Endothelial cell of umbilical vein (primary cell): ENCODE measurements at regions not wholly inside any gene's neighbourhood (a gene's known extent, or its start where the extent isn't known, plus 50 kb on each side); places are given as distances from the start of the nearest gene placed in this dataset.

Experiments used
- BruUV-seq: library from RNA; stranded (reverse); fragments of 400-500 nt; replicated peaks from 2 replicates; lab custom pipeline; 2021; lab: Mats Ljungman, UMichigan
- CTCF ChIA-PET: fragments of 300-600, 350-600 bp; sonication (Branson Sonifier 250); formaldehyde crosslinking; loops from one replicate; lab custom pipeline; 2021; ENCODE audit warnings: antibody characterized with exemption, inconsistent platforms; lab: Charles Lee
- POLR2A ChIA-PET: fragments of 300-600, 350-600 bp; sonication (Branson Sonifier 250); formaldehyde crosslinking; loops from one replicate; lab custom pipeline; 2021; ENCODE audit warnings: antibody characterized with exemption, inconsistent platforms; lab: Charles Lee
- DNase-seq: peaks from one replicate; pipeline ENCODE4 v3.0.0-alpha.2; 2011; ENCODE audit warnings: low read depth, low spot score
- FAIRE-seq: peaks from 2 replicates; lab custom pipeline; 2011; peaks lifted over from hg19 to GRCh38; lab: Jason Lieb, UNC
- H2AFZ ChIP-seq: 2 replicates; pipeline ENCODE4 v1.6.0; 2012; ENCODE audit warnings: low read depth, low read length, control low read depth, inconsistent platforms
- H3K27ac ChIP-seq: 2 replicates; pipeline ENCODE4 v1.5.1; 2011; ENCODE audit warnings: low read depth, mild to moderate bottlenecking, control low read depth, low read length, moderate library complexity; ENCODE audit not compliant: insufficient read depth
- H3K27me3 ChIP-seq, 2 experiments: 2 replicates each; pipeline versions ENCODE4 v1.6.0 to v1.6.1; 2011; ENCODE audit warnings: low read length in 2 of 2, mixed read lengths in 1 of 2; ENCODE audit not compliant: control insufficient read depth in 2 of 2, insufficient read depth in 2 of 2
- H3K36me3 ChIP-seq, 2 experiments: 2 replicates in 1 of 2; 3 replicates in 1 of 2; pipeline ENCODE4 v1.5.1; 2011; ENCODE audit warnings: low read length in 2 of 2, mild to moderate bottlenecking in 1 of 2, moderate library complexity in 1 of 2; ENCODE audit not compliant: control insufficient read depth in 2 of 2, insufficient read depth in 2 of 2; ENCODE audit errors: extremely low read depth in 1 of 2
- H3K4me1 ChIP-seq: 3 replicates; pipeline ENCODE4 v1.5.1; 2011; ENCODE audit warnings: mild to moderate bottlenecking, low read length; ENCODE audit not compliant: control insufficient read depth, insufficient read depth; ENCODE audit errors: extremely low read depth
- H3K4me2 ChIP-seq: 2 replicates; pipeline ENCODE4 v1.6.1; 2011; ENCODE audit warnings: low read length, control low read depth, mixed read lengths; ENCODE audit not compliant: insufficient read depth
- H3K4me3 ChIP-seq, 3 experiments: fragments of 200-600 bp in 1 of 3; sonication (generic), shearing (Covaris generic) in 1 of 3; replicated peaks in 1 of 3; 2 replicates each; pipeline ENCODE4 v1.5.1; 2011 to 2016; ENCODE audit warnings: control low read depth in 3 of 3, low read length in 3 of 3, mild to moderate bottlenecking in 2 of 3, inconsistent platforms in 1 of 3, low read depth in 1 of 3, moderate library complexity in 1 of 3; ENCODE audit not compliant: insufficient read depth in 1 of 3
- H3K79me2 ChIP-seq: 2 replicates; pipeline ENCODE4 v1.6.0; 2012; ENCODE audit warnings: low read length, inconsistent platforms; ENCODE audit not compliant: control insufficient read depth, insufficient read depth
- H3K9ac ChIP-seq: replicated peaks from 2 replicates; pipeline ENCODE3; 2011; ENCODE audit warnings: low read length, control low read depth; ENCODE audit not compliant: insufficient read depth; ENCODE audit errors: extremely low read depth
- H3K9me1 ChIP-seq: replicated peaks from 3 replicates; pipeline ENCODE4 v1.6.0; 2011; ENCODE audit warnings: mild to moderate bottlenecking, low read length; ENCODE audit not compliant: control insufficient read depth, insufficient read depth; ENCODE audit errors: extremely low read depth
- H3K9me3 ChIP-seq: replicated peaks from 2 replicates; pipeline ENCODE4 v1.5.1; 2012; ENCODE audit warnings: low read length, inconsistent platforms; ENCODE audit not compliant: control insufficient read depth, insufficient read depth
- H4K20me1 ChIP-seq: replicated peaks from 2 replicates; pipeline ENCODE3; 2011; ENCODE audit warnings: mild to moderate bottlenecking, low read length; ENCODE audit not compliant: control insufficient read depth, insufficient read depth; ENCODE audit errors: extremely low read depth
- CTCF ChIP-seq, 2 donors: IDR thresholded peaks; 1 replicate in 1 of 2; 2 replicates in 1 of 2; pipeline ENCODE4 v1.5.1; 2011; ENCODE audit warnings: low read length in 2 of 2, mild to moderate bottlenecking in 2 of 2, moderate library complexity in 2 of 2, control low read depth in 1 of 2, inconsistent platforms in 1 of 2, low read depth in 1 of 2; ENCODE audit not compliant: insufficient read depth in 1 of 2; ENCODE audit errors: extremely low read depth in 1 of 2
- EZH2 ChIP-seq: IDR thresholded peaks from 2 replicates; pipeline ENCODE4 v1.6.1; 2012; ENCODE audit warnings: borderline replicate concordance, low read depth, mild to moderate bottlenecking, moderate library complexity, low read length, inconsistent platforms; ENCODE audit not compliant: severe bottlenecking
- FOS ChIP-seq: IDR thresholded peaks from 2 replicates; pipeline ENCODE4 v1.6.1; 2011; ENCODE audit warnings: mild to moderate bottlenecking, low read length, moderate library complexity, borderline replicate concordance; ENCODE audit not compliant: insufficient read depth
- GATA2 ChIP-seq: IDR thresholded peaks from 2 replicates; pipeline ENCODE4 v1.7.0; 2011; ENCODE audit warnings: low read depth, mild to moderate bottlenecking, moderate library complexity, mixed read lengths, low read length; ENCODE audit not compliant: insufficient read length, insufficient read depth
- JUN ChIP-seq: IDR thresholded peaks from 2 replicates; pipeline ENCODE4 v1.6.1; 2011; ENCODE audit warnings: borderline replicate concordance, low read depth; ENCODE audit not compliant: insufficient read length, insufficient read depth
- MAX ChIP-seq: IDR thresholded peaks from 2 replicates; pipeline ENCODE4 v1.6.1; 2011; ENCODE audit not compliant: insufficient read depth, insufficient read length
- MYC ChIP-seq: IDR thresholded peaks from one replicate; pipeline ENCODE4 v1.6.1; 2011; ENCODE audit warnings: mild to moderate bottlenecking, low read depth, low read length
- POLR2A ChIP-seq: IDR thresholded peaks from 2 replicates; pipeline ENCODE4 v1.6.1; 2012; ENCODE audit warnings: low read depth, mild to moderate bottlenecking, control low read depth, low read length
- POLR2AphosphoS5 ChIP-seq: IDR thresholded peaks from 2 replicates; pipeline ENCODE4 v1.6.1; 2012; ENCODE audit warnings: low read depth, mild to moderate bottlenecking, control low read depth, low read length, moderate library complexity; ENCODE audit not compliant: insufficient read depth
- dilution Hi-C: fragments of 300-500 bp; cut with MboI; formaldehyde crosslinking; loops from one replicate; pipeline ENCODE4 v1.15.0; 2019; ENCODE audit warnings: low sequenced_read_pairs; ENCODE audit not compliant: extremely low pct_ligation_motif_present
- intact Hi-C: fragments of 100-400 bp; cut with micrococcal nuclease; formaldehyde crosslinking; loops from one replicate; pipeline ENCODE4 v1.10.0; 2022

- BruUV-seq, result no TSS peak
- TF ChIP-seq MAX (no peak), FOS (no peak), POLR2A (no peak), MYC (no peak), JUN (no peak), POLR2AphosphoS5 (no peak), CTCF (IDR thresholded peaks at IDR 0.05; ENCODE audit: extremely low read depth in 1 of 2, insufficient read depth in 1 of 2, low read depth in 1 of 2, low read length in 2 of 2) (no peak), EZH2 (no peak), GATA2 (no peak)
- no peak overlapping the region for H3K27ac ChIP-seq
- H3K4me2 ChIP-seq, result no peak overlapping the region
- FAIRE-seq (no peak), DNase-seq (no peak)
- H3K36me3 ChIP-seq, result no peaks in the 10 kb centered on the region
- dilution Hi-C loops, result no loop called here
- intact Hi-C loops, result no loop called here
- no peaks in the 10 kb centered on the region for H3K79me2 ChIP-seq
- H3K4me1 ChIP-seq, result no peaks in the 10 kb centered on the region
- H3K27me3 ChIP-seq, result peaks cover 1 to 5% of the 10 kb centered on the region in 2 experiments
- no peaks in the 10 kb centered on the region for H3K9me1 ChIP-seq
- H2AFZ ChIP-seq, result no peak overlapping the region
- H3K9me3 ChIP-seq, result no peaks in the 10 kb centered on the region
- H3K9ac ChIP-seq, result no peak overlapping the region
- ChIA-PET CTCF (no interaction called here), POLR2A (no interaction called here)
- no peaks in the 10 kb centered on the region for H4K20me1 ChIP-seq
- no peak overlapping the region for H3K4me3 ChIP-seq
These were observed 63.3 kb upstream of the TRPC3 start for GRCh38 chr4:122015203-122015602.
